Vagina (tissue), 2 donors: ENCODE measurements at regions not wholly inside any gene's neighbourhood (a gene's known extent, or its start where the extent isn't known, plus 50 kb on each side); places are given as distances from the start of the nearest gene placed in this dataset.

Source experiments
- POLR2AphosphoS5 ChIP-seq, 2 donors: sonication (generic); formaldehyde crosslinking; IDR thresholded peaks; one replicate each; pipeline ENCODE4 v1.9.0; 2017; ENCODE audit warnings: antibody characterized with exemption in 2 of 2, mild to moderate bottlenecking in 2 of 2, low read depth in 1 of 2; ENCODE audit not compliant: insufficient read depth in 1 of 2
- TF ChIP-seq, protein P1 (sequence below), 3 experiments: fragments of 450-650 bp in 2 of 3; fragments of 200-600 bp in 1 of 3; sonication (generic) in 1 of 3; IDR thresholded peaks; one replicate each; pipeline ENCODE4 v1.5.1; 2017 to 2019; ENCODE audit warnings: antibody characterized with exemption in 3 of 3, mild to moderate bottlenecking in 2 of 3, moderate library complexity in 2 of 3

DNA sequence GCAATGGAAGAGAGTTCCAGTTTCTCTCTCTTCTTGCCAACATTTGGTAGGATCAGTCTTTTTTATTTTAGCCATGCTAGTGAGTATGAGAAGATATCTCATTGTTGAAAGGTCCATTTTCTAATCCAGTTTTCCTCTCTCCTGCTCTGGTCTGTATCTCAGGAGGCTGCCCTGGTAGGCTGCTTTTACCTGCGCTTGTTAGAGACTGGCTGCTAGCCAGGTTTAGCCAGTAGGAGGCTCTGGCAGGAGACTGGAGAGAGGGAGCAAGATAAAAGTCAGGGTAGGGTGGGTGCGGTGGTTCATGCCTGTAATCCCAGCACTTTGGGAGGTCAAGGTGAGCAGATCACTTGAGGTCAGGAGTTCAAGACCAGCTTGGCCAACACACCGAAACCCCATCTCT lies 68.6 kb upstream of the FOXP4 start:
- TF ChIP-seq, protein P1, sequence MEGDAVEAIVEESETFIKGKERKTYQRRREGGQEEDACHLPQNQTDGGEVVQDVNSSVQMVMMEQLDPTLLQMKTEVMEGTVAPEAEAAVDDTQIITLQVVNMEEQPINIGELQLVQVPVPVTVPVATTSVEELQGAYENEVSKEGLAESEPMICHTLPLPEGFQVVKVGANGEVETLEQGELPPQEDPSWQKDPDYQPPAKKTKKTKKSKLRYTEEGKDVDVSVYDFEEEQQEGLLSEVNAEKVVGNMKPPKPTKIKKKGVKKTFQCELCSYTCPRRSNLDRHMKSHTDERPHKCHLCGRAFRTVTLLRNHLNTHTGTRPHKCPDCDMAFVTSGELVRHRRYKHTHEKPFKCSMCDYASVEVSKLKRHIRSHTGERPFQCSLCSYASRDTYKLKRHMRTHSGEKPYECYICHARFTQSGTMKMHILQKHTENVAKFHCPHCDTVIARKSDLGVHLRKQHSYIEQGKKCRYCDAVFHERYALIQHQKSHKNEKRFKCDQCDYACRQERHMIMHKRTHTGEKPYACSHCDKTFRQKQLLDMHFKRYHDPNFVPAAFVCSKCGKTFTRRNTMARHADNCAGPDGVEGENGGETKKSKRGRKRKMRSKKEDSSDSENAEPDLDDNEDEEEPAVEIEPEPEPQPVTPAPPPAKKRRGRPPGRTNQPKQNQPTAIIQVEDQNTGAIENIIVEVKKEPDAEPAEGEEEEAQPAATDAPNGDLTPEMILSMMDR (IDR thresholded peaks at IDR 0.05): no peak
- no peak for TF ChIP-seq POLR2AphosphoS5 (IDR thresholded peaks at IDR 0.05; ENCODE audit: insufficient read depth in 1 of 2, low read depth in 1 of 2)
